ENCODE measurements at regions not wholly inside any gene's neighbourhood (a gene's known extent, or its start where the extent isn't known, plus 50 kb on each side); places are given as distances from the start of the nearest gene placed in this dataset.

DNA sequence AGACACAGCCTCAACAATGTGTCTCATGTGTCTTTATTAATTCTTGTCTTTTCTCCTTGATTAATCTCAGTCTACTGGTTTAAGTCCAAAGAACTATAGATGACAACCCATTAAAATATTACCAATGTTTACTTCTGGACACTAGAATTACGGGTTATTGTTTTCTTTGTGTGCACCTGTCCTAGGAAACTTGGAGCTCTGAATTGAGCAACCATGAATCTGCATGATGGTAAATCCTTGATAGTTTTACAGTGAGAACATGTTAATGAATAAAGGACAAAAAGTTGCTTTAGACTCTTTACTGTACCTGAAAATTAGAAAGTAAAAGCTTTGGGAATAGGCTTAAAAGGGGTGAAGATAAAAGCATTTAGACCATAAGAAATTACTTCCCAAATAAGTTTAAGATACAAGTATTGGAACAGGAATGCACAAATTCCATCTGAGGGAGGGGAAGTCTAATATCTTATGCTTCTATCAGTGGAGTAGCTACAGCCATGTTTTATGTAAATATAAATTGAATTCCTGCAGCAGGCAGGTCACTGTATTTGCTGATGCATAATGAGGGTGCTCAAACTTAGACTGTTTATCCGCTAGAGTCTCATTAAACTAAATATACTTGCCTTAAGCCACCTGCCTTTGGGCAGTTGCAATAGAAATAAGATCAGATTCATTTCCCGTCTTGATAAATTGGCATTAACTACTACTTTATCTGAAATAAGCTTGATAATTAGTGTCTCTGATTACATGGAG lies 603.7 kb upstream of the GCFC2 start:
- ATAC-seq = no peak

DNA sequence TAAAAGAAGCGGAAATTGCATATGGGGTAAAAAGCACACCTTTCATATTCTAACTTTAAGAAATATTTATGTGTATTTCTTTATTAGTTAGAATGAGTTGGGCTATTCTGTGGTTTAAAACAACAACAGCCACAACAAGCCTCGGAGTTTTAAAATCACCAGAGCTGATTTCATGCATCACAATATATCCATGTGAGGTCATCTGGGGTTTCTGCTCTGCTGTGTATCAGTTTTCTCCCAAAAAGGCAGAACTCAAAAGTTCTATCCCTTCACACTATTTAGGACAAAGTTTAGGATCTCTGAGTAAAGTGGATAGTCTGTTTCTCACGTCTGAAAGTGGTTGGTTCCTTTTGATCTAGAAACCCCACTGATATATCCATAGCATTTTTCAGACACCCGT lies 601.5 kb upstream of the GCFC2 start:
- ATAC-seq = no peak

DNA sequence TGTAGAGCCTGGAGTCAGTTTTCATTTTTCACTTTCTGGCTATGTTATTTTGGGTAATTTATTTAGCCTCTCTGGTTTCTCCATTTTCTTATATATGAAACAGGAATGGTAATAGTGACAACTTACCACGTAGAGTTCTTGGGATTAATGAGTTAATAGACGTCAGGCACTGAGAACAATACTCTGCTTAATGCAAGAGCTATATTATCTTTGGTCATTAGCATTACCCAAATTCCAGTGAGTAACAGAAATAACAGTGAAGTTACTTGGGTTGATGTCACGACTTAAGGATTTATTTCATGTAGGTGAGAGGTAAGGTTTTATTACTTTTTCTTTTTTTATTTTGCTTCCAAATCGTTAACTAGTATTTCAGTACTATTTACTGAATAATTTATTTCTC lies 601.0 kb upstream of the GCFC2 start:
- ATAC-seq = no peak

DNA sequence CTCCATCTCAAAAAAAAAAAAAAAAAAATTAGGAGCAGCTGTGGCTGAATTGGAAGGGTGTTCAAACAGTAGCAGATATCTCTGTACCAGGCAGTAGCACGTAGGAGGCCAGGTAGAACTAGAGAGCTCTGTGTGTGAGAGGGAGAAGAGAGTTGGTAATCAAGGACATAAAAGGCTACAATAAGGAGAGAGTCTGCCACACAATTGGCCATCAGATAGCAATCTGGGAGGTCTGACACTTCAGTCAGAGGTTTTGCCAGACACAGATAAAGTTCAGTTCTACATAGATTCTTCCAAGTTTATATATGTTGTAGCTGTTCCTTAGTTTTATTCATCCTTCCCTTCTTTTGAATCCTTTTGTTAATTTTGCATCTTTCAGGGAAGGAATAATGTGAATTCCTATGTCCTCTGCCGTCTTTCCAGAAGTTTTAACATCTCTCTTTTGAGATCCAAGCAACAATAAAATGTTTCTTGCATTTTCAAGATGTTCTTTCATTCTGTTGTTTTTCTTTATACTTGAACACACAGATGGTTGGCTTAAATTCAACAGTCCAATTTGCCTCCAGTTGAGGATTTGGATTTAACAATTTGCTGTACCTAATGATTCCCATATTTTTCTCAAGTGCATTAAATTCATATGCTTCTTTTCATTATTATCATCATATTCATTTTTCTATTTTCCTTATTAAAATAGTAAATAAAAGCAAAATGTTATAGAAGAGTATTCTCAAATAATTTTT lies 600.3 kb upstream of the GCFC2 start:
- ATAC-seq = no peak

DNA sequence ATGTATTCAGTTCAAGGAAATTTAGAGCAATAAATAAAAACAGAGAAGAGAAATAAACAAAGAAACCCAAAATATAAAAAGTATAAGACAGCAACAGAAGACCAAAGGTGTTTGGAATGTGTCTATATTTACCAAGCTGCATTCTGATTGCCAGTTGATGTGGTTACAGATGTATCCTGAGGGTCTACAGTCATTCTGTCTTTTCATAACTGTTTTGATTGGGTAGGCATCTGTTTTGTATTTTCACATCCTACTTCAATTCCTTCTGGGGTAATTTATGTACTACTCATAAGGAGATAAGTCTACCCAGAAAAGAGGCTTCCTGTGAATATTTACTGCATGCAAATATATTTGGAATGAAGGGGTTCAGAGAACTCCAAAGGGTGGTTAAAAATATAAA lies 596.8 kb upstream of the GCFC2 start:
- no peak for ATAC-seq

DNA sequence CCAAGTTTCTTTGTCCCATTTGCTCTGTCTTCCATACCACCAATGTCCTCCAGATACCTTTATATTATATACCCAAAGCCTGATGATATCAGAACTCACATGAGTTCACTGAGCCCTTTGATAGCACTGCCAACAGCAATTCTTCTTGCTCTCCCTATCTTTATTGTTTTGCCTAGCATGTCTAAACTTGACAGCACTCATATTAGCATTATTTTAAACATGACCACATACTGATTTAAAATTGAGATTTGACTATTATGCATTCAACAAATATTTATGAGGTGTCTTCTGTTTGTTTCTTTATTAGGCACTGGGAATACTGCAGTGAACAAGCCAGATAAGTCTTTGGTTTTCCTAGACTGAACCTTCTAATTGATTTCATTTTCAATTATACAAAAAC lies 587.3 kb upstream of the GCFC2 start:
- no peak for ATAC-seq

DNA sequence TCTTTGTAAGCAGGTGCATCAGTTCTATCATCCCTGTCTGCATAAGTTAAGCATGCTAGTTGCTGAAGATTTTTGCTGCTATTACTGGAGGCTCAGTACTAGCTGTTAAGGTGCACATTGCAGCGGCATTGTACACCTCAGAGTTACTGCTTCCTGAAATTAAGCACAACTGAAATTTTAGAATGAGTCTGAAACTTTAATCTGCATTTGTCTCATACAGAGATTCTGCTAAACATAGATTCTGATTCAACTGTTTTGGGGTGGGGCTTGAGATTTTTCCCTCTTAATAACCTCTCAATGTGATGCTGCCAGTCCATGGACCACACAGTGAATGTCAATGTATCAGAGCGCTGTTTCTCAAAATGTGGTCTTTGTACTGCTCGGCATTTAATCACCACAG lies 585.7 kb upstream of the GCFC2 start:
- ATAC-seq = no peak

DNA sequence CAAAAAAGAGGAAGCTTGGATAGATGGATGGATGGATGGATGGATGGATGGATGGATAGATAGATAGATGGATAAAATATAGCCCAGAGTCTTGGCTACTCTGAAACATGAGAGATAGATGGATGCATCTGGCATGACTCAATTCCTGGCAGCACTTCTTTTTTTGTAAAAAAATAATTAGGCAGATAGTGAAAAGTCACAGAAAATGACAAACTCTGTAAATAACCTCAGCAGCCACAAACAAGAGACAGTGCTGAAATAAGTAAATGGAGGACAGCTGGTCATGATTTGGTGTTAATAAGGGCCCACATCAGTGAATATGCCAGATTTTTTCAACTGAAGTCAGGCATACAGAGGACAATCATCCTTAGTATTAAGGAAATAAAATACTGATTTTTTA lies 585.0 kb upstream of the GCFC2 start:
- no peak for ATAC-seq

DNA sequence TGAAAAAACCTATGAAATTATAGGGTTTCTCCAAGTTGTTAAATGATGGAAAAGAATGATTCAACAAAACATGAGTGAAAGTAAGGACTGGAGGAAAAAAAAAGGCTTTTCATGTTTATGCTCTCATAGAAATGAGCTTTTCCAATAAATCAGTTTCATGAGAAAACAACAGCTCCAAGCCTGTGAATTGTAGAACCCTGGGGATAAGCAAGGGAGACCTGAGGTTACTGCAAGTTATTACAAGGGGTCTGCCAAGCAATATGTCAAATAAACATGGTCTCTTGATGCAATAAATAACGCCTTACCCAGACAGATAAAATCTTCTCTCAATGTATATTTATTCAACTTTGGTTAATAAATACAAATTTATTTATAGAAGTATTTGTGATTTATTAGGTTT lies 577.9 kb upstream of the GCFC2 start:
- ATAC-seq = no peak

DNA sequence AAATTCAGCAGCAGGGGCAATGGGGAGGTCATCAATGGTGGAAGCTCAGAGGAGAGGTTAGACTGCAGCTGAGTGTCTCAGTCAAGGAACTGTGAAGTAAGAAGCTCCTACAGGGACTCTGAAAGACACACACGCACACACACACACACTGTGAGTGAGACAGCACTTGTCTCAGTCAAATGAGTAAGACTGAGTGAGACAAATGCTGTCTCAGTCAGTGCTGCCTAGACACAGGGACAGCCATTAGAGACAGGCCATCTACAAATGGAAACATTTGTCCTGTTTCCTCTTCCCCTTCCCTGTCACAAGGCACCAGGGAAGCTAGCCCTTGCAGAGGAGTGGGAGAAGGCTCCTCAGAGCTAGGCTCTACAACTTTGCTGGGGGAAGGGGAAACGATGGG lies 577.4 kb upstream of the GCFC2 start:
- no peak for ATAC-seq

DNA sequence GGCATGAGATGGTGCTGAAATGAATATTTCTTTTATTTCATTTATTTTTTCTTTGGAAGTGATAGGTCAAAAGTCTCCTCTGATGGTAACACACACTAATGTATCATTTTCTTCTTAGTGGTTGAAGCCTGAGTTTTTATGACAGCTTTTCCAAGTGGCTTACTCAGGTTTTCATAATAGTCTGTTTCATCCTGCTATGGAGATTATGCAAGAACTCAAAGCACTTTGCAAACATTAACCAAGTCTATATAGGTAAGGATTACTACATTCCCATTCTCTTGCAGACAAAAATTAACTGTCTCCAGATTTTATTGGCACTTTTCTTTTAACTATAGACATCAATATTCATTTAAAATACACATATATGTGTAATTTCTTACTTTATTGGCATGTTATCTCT lies 572.6 kb upstream of the GCFC2 start:
- ATAC-seq = no peak

DNA sequence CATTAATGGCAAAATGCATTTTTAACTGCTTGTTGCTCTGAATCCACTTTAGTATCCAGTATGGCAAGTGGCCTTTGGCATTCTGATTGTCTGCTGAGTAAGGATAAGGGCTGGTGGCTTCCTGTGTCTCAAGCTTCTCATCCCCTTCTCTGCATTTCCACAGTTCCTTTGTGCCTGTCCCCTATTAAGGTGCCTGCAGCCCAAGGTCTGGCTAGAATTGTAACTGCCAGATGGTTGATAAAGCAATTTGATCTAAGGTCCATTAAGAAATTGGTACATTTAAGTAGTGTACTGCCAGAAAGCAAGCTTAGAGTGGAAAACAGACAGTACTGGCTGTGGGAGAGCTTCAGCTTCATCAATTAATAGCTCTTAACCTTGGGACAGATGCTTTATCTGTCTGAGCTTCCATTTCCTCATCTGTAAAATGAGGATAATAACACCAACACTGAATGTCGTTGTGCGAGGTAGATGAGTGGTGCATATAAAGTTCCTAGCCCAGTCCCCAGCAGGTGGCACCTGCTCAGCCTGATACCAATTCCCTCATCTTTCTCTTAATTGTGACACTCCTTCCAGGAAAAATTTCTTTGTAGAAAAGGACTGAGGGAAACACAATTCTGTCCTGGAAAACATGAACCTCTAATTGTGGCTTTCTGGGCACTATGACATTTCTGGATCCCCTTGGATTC lies 570.6 kb upstream of the GCFC2 start:
- ATAC-seq = no peak

DNA sequence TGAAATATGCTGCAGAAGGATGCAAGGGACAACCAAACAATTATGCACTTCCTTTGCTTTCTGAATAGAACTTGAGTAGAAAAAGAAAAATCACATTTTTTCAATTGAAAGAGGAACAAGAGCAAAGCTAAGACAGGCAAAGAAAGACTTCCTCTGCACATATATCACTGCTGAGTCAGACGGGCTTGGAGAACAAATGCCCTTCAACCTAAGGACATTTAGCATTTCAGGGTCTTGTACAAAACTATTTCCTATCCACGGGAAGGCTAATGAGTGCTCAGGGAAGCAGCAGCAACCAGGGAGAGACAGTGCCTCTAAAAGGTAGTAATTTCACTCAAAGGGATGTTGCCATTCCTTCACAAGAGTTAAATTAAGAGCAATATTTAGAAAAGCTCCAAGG lies 570.0 kb upstream of the GCFC2 start:
- ATAC-seq = no peak

DNA sequence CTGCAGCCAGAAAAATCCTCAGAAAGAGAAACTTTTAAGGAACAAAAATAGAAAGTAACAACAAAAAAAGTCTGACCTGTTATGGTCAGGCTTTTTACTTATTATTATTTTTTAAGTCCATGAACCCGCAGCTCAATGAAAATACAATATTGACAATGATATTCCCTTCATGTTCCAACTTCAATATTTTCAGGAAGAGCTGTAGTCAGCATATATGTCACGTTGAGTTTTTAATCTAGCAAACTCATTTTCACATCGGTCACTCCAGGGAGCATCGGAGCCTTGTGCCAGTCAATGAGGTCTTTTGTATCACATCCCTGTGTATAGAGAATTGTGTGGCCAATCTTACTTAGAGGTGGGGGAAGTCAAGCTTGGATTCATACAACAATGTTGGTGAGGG lies 568.4 kb upstream of the GCFC2 start:
- ATAC-seq = no peak

DNA sequence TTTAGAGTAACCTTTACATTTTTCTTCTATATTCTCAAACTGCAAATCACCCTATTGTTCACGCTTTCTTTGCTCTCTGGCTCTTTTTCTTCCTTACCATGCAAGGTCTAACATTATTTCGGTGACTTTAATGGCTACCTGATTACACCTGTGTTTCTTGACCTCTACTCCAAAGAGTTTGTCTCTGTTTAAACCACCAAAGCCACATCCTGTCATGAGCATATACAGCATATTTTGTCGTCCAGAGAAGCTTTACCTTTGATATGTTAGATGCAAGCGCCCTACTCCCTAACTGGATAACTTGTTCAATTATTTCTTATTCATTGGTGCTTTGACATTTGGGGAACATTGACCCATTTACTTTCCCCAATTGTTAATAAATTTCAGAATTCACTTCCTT lies 565.1 kb upstream of the GCFC2 start:
- no peak for ATAC-seq

DNA sequence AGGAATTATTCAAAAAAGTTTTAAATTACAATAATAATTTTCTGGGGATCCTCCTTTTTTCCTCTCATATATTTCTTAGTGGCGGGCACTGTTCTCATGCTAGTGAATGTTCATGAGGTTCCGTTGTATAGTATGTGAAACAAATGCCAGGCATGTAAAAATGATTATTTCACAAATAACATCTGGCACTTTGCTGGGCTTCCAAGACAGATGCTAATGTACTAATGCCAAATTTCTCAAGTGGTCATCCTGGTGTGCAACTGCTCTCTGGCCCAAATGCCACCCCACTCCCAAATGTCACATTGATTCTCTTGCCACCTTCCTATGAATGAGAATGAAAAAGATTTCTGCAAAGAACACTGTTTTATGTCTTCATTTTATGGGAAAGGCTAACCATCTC lies 564.0 kb upstream of the GCFC2 start:
- ATAC-seq = no peak

DNA sequence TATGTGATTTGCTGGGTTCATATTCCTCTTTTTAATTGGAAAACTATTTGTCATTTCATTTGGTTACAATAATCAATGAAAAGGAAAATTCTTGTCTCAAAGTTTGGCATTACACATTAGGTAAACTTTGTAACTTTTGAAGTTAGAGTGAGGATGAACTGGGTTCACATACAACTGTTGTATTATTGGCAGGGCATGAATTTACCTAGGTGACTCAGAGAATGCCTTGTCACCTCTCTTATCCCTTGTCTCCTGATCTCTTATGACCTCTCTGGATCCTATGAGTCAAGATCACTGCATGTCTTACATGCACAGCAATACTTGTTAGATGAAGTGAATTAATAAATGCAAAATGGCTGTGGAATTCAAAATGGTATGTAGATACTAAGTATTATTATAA lies 563.4 kb upstream of the GCFC2 start:
- ATAC-seq = no peak

DNA sequence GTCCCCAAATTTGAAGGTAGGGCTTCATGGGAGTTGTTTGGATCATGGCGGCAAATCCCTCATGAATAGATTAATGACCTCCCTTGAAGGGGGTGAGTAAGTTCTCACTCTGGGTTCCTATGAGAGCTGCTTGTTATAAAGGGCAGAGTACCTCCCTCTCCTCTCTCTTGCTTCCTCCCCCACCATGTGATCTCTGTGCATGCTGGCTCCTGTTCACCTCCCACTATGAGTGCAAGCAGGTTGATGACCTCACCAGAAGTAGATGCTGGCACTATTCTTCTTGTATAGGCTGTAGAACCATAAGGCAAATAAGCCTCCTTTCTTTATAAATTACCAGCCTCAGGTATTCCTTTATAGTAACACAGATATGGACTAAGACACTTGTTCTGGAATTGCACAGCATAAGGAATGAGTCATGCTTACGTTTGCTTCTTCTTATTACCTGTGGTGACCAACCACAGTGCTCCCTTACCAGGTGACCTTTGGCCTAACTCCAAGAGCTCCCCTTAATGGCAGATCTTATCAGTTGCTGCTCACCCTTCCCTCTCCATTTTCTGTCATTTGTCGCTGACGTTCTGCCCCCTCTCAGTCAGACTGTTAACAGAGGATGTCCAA lies 559.5 kb upstream of the GCFC2 start:
- ATAC-seq = no peak

DNA sequence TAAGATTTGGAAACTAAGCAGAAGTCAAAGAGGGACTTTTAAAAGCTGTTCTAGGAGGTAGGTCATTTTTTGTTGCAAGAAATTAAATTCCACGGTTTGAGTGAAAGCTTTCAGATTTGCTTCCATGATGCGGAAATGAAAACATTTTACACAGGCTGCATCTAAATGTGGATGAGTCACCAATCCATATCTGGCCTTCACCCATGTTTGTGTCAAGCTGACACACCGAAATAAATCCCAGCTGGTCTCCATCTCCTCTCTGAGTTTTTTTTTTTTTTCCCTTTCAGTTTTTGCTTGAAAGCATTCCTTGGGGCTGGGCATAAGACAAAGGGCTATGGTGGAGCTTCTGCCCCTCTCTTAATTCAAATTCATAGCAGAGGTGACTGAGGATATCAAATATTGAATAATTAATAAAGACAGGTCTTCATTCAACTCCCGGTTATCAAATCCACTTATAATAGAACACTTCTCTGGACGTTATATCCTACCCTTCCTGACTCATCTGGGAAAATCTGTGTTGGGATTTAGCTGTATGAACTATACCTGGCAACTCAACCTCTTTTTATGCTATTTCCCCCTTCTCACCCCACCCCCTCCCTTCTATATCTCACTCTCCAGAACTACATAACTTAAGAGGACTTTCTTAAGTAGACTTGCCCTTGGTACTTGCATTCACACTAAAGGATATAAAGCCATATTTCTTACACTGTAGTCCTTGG lies 558.3 kb upstream of the GCFC2 start:
- no peak for ATAC-seq

DNA sequence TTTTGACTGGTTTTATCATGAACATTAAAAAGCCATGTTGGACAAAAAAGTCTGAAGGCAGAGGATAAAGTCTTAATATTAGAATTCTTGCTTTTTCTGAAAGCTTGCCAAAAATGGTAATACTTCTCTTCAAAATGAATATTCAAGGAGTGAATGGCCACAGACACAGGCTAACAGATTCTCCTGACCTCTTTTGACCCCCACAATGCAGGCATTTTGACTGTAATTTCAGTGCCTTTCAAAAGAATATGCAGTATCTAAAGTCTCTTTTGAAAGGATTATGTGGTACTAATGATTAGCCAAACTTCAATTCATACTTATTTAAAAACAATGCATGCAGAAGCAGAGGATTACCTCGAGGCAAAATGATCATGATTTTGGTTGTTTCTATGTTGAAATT lies 557.8 kb upstream of the GCFC2 start:
- no peak for ATAC-seq

DNA sequence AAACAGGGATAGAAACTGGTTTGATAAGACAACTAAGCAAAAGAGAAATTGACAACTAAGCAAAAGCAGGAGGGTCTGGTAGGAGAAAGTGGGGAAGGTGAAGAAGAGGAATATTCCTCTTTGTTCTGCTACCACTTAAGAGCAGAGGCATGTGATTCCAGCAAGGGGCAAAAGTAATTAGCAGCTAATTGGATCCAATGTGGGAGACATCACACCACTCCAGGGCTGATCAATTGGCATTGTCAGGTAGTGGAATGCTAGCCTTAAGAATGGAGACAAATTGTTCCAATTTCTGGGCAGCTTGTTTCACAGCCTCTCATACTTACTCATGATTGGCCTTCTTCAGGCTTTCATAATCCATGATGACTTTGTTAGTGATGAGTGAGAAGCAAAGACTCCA lies 547.1 kb upstream of the GCFC2 start:
- no peak for ATAC-seq

DNA sequence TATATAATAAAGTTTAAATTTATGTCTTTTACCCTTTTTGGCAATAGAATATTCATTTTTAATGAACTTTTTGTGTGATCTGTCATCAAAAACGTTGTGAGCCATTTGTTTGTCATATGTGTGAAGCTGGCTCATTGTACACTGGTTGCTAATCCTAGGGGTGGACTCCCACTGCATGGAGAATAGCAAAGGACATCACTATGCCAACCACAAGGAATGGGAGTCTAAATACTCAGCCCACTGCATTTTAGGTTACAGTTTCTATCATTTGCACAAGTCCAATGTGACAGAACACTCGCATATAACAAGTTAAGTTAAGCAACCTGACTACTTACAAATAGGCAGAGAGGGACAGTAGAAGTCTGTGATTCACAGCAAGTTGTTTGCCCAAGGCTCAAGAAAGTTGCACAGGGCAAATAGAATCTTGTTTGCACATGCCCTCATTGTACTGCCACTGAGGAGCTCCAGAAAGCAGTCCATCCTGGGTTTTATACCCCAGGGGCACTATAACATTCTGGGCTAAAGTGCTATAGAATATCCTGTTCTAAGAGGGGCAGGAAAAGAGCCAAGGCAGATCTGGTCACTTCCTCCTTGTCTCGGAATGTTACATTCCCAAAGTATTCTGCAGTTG lies 545.9 kb upstream of the GCFC2 start:
- ATAC-seq = no peak

DNA sequence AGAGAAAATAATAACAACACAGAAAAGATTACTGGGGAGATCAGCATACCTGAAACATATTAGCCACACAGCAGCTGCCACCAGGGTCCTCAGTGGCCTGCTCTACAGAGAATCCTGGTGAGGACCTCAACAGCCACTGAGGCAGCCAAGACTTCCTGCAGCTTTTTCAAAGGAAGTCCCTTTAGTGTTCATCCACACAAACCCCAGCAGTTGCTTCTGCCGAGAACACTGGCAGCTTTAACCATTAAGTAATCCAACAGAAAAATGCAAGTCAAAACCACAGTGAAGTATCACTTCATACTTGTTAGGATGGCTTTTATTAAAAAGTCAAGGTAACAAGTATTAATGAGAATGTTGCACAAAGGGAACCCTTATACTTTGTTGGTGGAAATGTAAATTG lies 542.0 kb upstream of the GCFC2 start:
- no peak for ATAC-seq

All from activated CD4-positive, CD25-positive, alpha-beta regulatory T cell treated with anti-CD3 and anti-CD28 coated beads, Interleukin-2, amount 50 U/mL, for 24 hours (primary cell).